HG03571 (cell line): ENCODE measurements at regions not wholly inside any gene's neighbourhood (a gene's known extent, or its start where the extent isn't known, plus 50 kb on each side); places are given as distances from the start of the nearest gene placed in this dataset.

Source experiments
- ATAC-seq: cut with Tn5 transposase; IDR thresholded peaks from one replicate; pipeline ENCODE4 v1.9.1; 2021; ENCODE audit not compliant: unreplicated experiment

DNA sequence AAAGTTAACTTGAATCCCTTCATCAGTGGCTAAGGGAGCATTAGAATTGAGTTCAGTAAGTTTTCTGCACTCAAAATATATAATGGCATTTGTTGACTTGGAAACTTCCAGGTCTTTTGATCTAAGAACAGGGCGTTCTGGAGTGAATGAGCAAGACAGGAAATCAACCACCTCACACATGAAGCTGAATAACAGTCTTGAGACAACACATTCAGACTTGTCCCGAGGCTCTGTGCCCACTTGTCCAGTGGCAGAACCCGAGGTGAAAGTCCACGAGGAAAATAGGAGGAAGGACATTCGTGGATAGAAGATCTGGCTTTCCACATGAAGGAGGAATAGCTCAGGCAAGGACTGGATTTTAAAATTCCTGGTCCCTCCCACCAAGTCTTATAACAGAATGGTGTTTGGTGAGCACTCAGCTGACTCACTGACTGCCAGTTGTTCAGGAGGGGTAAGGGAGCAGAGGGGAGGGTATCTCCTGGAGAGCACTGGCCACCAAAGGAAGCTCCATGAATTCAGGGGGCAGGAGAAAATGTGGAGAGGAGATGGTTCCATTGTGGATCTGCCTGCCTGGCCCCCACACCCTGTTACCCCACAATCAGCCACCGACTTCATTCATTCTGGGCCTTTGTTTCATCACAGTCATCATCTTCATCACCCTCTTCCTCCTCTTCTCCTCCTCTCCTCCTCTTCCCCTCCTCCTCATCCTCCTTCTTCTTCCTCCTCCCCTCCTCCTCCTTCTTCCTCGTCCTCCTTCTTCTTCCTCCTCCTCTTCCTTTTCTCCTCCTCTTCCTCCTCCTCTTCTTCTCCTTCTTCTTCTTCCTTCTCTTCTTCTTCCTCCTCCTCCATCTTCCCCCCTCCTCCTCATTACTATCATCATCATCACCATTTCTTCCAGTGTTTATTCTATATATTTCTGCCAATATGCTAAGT is 620.1 kb downstream of the MED13L start:
- no peak for ATAC-seq

DNA sequence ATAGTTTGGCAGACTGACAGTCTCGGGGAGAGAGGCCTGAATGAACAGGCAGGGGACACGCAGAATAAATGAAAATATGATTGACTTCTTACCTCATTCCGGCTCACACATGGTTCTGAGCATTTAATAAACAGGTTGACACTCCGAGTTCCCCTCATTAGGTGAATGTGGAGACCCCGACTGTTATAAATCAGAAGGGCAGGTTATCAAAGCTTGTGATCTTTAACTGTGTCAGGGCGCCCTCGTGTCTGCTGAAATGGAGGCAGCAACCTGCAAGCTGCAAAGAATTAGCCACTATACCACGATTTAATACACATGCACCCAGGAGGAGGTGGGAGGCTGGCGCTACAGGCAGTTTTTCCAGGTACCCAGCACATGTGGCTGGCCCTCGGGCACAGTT is 627.5 kb downstream of the MED13L start:
- no peak for ATAC-seq

DNA sequence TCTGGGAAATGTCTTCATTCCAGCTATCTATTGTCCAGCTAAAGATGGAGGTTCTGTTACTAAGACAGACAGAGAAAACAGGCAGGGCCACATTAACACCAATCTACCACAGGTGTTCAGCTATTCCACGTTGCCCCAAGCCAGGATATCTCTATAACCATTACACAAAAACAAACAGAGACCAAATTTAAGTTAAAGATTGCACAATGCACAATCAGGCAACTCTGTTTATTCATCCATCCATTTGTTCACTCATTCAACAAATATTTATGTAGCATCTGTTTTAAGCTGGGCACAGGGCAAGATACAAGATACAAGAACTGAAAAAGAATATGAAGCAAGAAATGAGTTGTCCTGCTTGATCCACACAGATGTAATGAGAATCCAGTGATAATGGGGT is 629.0 kb downstream of the MED13L start:
- no peak for ATAC-seq

DNA sequence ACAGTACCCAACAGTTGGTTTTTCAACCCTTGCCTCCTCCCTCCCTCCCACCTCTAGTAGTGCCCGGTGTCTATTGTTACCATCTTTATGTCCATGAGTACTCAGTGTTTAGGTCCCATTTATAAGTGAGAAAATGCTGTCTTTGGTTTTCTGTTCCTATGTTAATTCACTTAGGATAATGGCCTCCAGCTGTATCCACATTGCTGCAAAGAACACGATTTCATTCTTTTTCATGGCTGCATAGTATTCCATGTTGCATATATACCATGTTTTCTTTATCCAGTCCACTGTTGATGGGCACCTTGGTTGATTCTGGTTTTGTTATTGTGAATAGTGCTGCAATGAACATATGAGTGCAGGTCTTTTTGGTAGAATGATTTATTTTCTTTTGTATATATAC is 631.3 kb downstream of the MED13L start:
- no peak for ATAC-seq

DNA sequence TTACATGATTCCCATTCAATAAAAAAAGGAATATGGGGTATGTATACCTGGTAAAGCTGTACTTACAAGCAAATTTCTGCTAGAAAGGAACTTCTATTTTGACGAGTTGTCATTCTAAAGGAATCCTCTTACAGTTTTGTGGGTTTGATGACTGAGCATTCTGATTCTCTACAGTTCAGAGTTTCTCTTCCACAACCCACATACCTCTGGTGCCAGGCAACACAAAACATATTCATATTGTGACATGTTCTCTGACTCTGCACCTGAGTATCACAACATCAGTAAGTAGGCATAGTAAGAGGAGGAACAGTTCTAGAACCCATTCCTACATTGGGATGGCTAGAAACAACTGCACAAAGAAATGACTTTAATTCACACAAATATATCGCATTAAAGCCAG is 636.6 kb downstream of the MED13L start:
- no peak for ATAC-seq

DNA sequence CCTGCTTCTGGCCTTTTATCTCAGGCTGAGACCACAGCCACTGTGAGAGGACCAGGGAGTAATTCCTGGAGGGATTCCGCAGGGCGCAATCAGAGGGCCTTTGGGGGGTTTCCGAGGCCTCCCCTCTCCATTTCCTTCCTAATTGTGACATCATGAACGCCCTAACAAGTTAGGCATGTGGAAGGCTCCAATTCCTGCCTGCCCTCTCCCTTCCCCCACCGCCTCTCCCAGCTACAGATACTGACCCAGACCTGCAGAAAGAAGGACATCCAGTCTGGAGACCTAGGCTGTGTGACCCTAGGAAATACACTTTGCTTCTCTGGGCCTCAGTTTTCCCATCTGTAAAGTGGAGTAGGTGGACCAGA is 637.9 kb downstream of the MED13L start:
- no peak for ATAC-seq

DNA sequence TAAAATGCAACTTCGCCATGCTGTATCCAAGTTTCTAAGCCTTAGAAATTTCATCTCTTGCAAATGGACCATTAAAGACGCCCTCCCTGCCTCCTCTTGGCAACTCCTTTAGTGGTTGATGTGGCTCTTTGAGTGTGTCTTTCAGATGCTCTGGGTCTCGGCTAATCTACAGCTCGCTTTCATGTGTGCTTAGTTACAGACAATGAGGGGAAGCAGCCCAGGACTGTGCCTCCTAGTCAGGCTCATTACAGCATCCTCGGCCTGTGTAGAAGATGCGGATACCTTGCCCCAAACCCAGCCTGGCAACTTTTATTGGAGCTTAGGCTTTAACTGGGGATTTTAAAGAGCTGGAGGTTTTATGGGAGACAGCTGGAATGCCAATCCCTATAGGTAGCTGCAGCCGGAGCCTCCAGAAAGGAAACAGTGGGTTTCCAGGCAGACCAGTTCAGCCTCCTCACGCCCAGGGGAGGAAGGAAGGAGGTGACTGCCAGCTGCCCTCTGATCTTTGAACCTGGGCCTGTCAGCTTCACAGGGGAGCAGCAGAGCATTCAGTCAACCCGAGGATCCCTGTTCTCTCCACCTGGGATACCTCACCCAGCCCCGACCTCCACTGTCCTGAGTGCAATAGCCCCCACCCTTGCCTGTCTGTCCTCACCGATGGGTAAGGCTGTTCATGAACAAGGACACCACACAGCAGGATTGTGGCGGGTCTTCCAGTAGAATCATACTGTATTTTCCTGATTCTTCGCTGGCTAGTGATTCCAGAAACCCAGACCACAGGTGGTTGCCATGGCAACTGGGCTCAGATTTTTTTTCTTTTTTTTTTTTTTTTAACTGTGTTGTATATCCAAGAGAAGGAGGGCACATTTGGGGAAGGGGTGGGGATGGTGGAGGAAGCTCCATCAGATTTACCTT is 638.5 kb downstream of the MED13L start:
- no peak for ATAC-seq

DNA sequence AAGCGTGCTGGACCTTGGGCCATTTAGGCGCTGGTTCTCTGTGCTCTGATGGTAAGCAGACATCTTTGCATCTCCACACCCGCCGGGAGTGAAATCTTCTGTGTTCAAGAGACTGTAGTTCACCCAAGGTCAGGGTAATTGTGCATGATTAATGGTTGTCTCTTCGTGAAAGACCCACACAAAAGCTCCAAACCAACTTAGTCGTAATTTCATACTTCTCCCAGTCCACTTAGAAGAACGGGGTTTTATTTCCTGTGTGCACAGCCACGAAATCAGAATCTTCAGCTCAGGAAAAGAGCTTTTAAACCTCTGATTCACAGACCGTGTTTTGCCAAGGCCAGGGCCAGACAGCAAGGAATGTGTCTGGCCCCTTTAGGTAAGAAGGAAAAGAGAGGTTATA is 640.9 kb downstream of the MED13L start:
- no peak for ATAC-seq

DNA sequence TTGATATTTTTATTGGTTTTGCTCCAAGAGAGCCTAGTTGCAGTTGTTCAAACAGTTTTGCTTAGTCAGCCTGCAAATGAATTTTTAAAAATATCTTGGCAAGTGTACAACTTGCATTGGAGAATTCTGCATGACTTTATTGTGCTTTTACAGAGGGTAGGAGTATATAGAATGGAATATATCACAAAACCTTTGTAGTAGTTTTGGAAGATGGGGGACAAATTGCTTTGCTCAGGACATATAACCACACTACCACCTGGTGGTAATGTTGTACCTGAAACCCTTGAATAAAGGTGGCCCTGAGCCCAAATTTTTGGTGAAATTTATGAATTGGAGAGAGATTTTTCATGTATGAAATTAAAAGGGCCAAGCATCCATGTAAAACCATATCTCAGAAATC is 645.2 kb downstream of the MED13L start:
- ATAC-seq = no peak

DNA sequence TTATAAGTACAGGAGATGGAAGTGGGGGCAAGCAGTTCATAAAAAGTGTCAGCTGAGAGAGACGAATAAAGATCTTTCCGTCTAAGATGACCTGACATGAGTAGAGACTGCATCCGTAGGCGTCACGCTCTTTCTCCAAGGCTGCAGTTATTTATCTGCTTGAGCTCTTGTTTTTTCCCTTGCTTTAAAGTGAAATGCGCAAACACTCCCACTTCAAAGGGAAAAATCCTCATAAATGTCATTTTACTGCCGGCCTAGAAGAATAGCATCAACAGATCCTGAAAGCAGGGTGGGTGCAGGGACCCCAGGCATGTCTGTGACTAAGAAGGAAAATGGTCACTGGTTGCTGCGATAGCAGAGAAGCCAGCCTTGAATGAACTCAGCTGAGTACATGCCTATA is 647.4 kb downstream of the MED13L start:
- ATAC-seq = no peak

DNA sequence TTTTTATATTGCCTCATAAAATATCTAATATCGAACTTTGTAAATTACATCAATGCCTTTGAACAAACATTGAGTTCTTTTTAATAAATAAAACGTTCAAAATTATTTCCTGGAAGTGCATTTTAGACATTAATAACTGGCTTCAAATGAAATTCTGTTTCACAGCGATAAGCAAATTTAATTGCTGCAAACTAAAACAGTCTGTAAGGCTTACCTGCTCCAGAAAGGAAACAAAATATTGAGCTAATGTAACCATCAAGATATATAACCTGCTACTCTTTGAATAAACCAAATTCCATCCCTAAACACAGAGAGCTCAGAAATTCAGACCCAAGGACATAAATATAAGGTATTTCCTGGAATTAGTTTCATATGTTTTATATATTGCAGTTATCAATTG is 651.3 kb downstream of the MED13L start:
- ATAC-seq = no peak

DNA sequence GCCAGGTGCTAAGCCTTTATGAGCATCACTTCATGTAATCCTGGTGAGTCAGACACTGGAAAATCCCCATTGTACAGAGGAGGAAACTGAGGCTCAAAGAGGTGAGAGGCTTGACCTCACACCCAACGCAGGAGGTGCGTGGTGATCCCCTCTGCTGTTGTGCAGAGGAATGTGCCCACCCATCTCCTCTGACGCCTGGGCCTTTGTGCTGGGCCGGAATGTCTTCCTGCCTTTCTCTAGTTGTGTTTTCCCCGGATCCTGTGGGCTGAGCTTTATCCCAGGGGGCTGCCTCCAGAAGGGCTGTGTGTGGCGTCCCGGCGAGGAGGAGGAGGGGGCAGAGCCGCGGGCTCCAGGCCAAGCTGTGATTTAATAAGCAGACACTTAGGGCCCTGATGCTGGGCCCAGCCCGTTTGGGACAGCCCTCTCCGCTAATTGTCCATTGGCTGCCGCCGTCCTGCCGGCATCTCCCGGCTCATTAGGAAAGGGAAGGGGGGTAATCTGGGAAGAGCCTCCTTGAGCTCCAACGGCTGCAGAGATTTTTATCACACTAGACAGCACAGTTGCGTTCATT is 653.6 kb downstream of the MED13L start:
- ATAC-seq = no peak

DNA sequence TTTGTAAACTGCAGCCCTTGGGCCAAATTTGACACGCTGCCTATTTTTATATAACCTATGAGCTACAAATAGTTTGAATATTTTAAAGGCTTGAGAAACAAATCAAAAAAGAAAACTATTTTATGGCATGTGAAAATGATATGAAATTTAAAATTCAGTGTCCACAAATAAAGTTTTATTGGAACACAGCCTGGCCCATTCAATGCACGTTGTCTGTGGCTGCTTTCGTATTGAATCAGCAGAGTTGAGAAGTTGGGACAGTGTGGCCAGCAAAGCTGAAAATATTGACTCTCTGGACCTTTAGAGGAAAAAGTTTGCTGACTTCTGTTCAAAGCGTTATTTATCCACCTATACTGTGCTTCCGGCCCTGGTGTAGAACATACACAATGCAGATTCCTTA is 654.2 kb downstream of the MED13L start:
- no peak for ATAC-seq

DNA sequence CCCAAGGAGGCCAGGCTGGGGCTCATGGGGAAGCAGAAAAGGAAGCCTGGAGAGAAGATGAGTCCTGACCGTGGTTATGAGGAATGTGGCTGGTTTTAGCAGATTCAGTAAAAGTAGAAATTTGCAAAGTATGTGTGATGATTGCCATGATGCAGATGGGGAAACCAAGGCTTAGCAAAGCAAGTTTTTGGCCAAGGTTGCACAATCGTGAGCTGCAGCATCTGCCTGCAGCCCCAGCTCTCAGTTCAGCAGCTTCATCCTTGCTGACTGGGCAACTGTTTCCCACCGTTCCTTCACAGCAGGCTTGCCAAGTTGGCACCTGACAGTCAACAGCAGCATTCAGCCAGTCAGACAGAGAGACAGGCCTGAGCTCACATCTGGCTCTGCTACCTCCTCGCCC is 656.7 kb downstream of the MED13L start:
- no peak for ATAC-seq

DNA sequence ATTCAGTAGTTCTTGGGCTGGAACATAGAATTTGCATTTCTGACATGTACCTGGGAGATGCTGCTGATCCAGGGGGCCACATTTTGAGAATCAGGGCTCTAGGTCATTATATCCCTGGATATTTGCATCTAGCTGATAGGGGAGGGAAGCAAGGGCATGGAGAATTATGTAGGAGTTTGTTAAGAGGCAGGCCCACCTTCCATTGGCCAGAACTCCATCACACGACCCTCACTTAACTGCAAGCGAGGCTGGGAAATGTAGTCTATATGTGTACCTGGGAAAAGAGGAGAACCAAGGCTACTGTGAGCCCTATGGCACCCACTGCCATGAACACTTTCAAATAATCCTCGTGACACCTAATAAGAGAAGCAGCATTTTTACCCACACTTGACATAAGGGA is 657.6 kb downstream of the MED13L start:
- ATAC-seq = no peak

DNA sequence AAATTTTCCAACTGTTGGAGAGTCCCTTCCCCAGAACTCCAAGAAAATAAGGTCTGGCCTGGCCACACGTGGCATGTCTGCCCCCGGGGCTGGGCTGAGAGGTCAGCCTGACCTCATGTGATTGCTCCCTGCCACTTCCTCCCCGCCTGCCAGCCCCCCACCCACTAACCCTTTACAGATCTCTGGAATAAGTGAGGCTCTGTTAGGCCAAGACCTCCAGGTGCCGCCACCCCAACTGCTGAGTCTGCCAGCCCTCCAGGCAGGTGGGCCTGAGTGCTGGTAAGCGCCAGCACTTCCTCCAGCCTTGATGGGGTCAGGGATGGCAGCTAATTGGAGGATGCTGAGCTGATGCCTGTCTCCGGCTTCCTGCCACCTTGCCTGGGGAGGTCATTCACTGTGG is 658.4 kb downstream of the MED13L start:
- ATAC-seq = no peak

DNA sequence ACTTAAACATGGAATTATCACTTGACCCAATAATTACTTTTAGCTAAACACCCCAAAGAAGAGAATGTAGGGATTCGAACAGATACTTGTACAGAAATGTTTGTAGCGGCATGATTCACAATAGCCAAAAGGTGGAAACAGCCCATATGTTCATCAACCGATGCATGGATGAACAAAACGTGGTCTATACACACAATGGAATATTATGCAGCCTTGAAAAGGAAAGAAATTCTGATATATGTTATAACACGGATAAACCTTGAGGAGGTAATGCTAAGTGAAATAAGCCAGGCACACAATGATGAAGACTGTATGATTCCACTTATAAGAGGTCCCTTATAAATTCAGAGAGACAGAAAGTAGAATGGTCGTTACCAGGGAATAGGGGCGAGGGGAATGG is 659.4 kb downstream of the MED13L start:
- no peak for ATAC-seq

DNA sequence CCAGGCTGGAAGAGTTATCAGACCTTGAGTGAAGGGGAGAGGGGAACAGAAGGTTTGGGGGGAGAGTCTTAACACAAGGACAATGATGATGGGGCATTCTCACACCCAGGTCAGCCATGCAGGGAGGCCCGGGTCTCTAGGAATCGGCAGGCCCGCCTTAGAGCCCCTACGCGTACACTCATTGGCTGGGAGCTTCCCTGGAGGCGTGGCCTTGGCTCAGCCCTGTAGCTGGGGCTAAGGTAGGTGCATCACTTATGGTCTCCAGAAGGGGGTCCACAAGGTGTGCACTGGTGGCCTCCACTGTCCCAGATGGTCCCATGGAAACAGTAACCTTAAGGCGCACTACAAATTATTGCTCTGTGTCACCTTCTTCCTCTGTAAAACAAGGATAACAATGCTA is 660.1 kb downstream of the MED13L start:
- no peak for ATAC-seq

DNA sequence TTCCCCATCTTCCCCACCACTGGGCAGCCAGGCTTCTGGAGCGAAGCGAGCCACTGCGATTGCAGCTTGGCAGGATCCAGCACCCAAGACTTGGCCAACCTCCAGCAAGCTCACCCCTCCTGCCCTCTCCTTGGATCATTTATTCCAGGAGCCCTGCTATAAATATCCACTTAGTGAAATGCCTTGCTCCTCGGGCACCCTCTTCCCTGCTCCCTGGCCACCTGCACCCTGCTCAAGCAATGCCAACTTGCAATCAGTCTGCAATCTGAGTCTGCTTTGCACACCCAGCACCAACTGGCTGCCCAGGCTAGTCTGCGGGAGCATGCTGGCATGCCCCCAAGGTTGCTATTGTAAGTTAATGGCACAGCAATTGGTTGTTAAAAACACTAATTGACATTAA is 666.0 kb downstream of the MED13L start:
- ATAC-seq = no peak

DNA sequence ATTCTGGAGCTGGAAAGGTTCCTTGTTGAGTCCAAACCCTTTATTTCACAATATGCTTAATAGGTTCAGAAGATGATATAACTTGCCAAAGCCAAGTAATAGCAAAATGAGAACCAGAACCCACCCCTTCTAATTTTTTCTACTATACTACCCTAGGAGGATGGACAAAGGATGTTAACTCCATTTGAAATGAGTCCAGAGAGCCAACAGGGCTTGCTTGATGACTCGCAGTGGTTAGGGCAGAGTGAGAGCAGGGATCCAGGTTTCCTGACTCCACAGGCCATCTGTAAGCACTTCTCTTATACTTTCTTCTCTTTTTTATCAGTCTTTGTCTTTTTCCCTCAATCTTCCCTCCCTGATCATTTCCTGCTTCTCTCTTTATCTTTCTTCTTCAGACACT is 668.1 kb downstream of the MED13L start:
- ATAC-seq = no peak

DNA sequence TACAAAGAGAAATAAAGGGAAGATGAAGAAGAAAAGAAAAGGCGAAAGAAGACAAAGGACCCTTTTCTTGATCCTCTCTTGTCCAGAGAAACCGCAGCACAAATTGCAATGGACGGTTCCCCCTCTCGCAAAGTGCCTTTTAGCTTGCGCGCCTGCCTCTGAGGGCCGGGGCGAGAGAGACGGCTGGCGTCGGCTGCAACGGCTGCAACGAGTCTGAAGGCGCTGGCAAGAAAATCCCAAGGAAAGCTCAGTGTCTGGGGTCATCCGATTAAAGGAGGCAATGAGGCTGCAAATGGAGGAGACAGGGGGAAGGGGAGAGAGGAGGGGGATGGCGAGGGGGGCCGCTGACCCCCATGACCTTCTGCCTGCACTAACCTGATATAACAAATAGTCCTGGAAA is 671.5 kb downstream of the MED13L start:
- ATAC-seq = no peak
